Left ventricle myocardium superior (tissue), 1 donor: ENCODE measurements at regions not wholly inside any gene's neighbourhood (a gene's known extent, or its start where the extent isn't known, plus 50 kb on each side); places are given as distances from the start of the nearest gene placed in this dataset.
"Not testable (repeated sequence)": the region's sequence is repeated elsewhere in the genome, so short reads cannot be mapped to it uniquely, and the experiment has no call there.

Source experiments
- ATAC-seq: fragments of 200-7000 bp; cut with Tn5 transposase; one replicate; pipeline ENCODE4 v1.9.1; 2020; ENCODE audit warnings: mild to moderate bottlenecking, moderate library complexity
- DNase-seq: peaks from one replicate; pipeline ENCODE4 v3.0.0-alpha.2; 2020
- intact Hi-C: fragments of 100-400 bp; cut with micrococcal nuclease; formaldehyde crosslinking; loops from one replicate; pipeline ENCODE4 v1.11.0; 2022
- donor health status: DM: no; HTN: yes; CAD: no; lungs with severe emphysema.

GRCh38 chr5:138634804-138635203, 59.6 kb upstream of the HSPA9 start:
- ATAC-seq, intact Hi-C loops, DNase-seq: not testable (repeated sequence)

- ATAC-seq (peak; percentile 63), DNase-seq (peak; percentile 65)
- intact Hi-C loops, result no loop called here
Measured at GRCh38 chr5:138632900-138633489, 57.8 kb upstream of the HSPA9 start.

- DNase-seq, result no peak
- peak; percentile 65 for ATAC-seq
Measured at GRCh38 chr5:138631096-138631928, 56.1 kb upstream of the HSPA9 start.

GRCh38 chr5:138629392-138629791, 54.2 kb upstream of the HSPA9 start:
- no peak for DNase-seq
- no peak for ATAC-seq
- intact Hi-C loops, result no loop called here

More at GRCh38 chr5:138631096-138631928, 56.1 kb upstream of the HSPA9 start:
- intact Hi-C loops, result no loop called here

- DNase-seq (no peak), ATAC-seq (no peak)
- intact Hi-C loops, result no loop called here
Measured at GRCh38 chr5:138626333-138626944, 51.2 kb upstream of the HSPA9 start.

GRCh38 chr5:138625134-138625533, 49.9 kb upstream of the HSPA9 start:
- ATAC-seq (no peak), DNase-seq (no peak)
- intact Hi-C loops, result no loop called here
